Type B pancreatic cell (in vitro differentiated cells): ENCODE measurements at regions not wholly inside any gene's neighbourhood (a gene's known extent, or its start where the extent isn't known, plus 50 kb on each side); places are given as distances from the start of the nearest gene placed in this dataset.

Experiments used
- DNase-seq: peaks from one replicate; pipeline ENCODE4 v3.0.0; 2021; ENCODE audit warnings: mixed read lengths; ENCODE audit not compliant: unreplicated experiment; ENCODE audit errors: extremely low spot score
- H3K27ac Mint-ChIP-seq: 2 replicates; pipeline ENCODE4 v1.8.0; 2021; ENCODE audit warnings: mild to moderate bottlenecking, mixed read lengths
- H3K27me3 Mint-ChIP-seq: 2 replicates; pipeline ENCODE4 v1.8.0; 2021; ENCODE audit warnings: mixed read lengths
- H3K36me3 Mint-ChIP-seq: 2 replicates; pipeline ENCODE4 v1.8.0; 2021; ENCODE audit warnings: mixed read lengths
- H3K4me1 Mint-ChIP-seq: one replicate; pipeline ENCODE4 v1.8.0; 2021; ENCODE audit warnings: mixed read lengths; ENCODE audit not compliant: unreplicated experiment
- H3K4me3 Mint-ChIP-seq: 2 replicates; pipeline ENCODE4 v1.8.0; 2021; ENCODE audit warnings: mild to moderate bottlenecking, mixed read lengths
- H3K9me3 Mint-ChIP-seq: 2 replicates; pipeline ENCODE4 v1.8.0; 2021; ENCODE audit warnings: mixed read lengths
- TF ChIP-seq, protein P1 (sequence below): fragments of 200-600 bp; sonication (generic); conservative IDR thresholded peaks from 2 replicates; pipeline ENCODE4 v1.5.0; 2021; ENCODE audit warnings: antibody characterized with exemption, mild to moderate bottlenecking

DNA sequence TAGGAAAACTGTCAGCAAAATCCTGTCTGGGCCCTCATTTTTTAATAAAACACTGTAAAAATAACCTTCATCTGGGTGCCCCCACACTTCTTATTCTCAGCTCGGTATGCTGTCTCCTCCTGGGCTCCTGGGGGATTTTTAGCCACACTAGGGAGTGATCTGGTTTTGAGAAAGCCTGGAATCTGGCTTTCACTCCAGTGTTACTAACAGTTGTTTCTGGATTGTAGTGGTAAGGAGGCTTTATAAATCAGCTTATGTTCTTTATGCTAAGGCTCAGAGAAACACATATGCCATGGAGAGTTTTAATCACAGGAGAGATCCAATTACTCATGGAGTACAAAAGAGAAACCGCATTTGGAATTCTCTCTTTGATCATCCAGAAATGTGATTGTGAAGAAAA, 744.3 kb upstream of the SOX11 start:
- no peaks in the 10 kb centered on the region for H3K9me3 Mint-ChIP-seq
- H3K27ac Mint-ChIP-seq: no peak overlapping the region
- H3K4me1 Mint-ChIP-seq: no peaks in the 10 kb centered on the region
- no peaks in the 10 kb centered on the region for H3K36me3 Mint-ChIP-seq
- H3K27me3 Mint-ChIP-seq: no peaks in the 10 kb centered on the region
- TF ChIP-seq, protein P1, sequence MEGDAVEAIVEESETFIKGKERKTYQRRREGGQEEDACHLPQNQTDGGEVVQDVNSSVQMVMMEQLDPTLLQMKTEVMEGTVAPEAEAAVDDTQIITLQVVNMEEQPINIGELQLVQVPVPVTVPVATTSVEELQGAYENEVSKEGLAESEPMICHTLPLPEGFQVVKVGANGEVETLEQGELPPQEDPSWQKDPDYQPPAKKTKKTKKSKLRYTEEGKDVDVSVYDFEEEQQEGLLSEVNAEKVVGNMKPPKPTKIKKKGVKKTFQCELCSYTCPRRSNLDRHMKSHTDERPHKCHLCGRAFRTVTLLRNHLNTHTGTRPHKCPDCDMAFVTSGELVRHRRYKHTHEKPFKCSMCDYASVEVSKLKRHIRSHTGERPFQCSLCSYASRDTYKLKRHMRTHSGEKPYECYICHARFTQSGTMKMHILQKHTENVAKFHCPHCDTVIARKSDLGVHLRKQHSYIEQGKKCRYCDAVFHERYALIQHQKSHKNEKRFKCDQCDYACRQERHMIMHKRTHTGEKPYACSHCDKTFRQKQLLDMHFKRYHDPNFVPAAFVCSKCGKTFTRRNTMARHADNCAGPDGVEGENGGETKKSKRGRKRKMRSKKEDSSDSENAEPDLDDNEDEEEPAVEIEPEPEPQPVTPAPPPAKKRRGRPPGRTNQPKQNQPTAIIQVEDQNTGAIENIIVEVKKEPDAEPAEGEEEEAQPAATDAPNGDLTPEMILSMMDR: no peak
- no peak overlapping the region for H3K4me3 Mint-ChIP-seq
- DNase-seq: no peak

DNA sequence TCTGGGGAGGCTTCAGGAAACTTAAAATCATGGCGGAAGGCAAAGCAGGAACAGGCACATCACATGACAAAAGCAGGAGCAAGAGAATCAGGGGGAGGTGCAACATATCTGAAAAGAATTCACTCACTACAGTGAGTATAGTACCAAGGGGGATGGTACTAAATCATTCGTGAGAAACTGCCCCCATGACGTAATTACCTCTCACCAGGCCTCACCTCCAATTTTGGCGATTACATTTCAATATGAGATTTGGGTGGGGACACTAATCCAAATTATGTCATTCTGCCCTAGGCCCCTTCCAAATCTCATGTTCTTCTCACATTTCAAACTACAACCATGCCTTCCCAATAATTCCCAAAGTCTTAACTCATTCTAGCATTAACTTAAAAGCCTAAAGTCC, 740.8 kb upstream of the SOX11 start:
- Mint-ChIP-seq H3K9me3 (no peaks in the 10 kb centered on the region), H3K4me3 (no peak overlapping the region), H3K27ac (no peak overlapping the region), H3K36me3 (no peaks in the 10 kb centered on the region), H3K27me3 (no peaks in the 10 kb centered on the region), H3K4me1 (no peaks in the 10 kb centered on the region)
- no peak for DNase-seq
- TF ChIP-seq, protein P1: no peak

DNA sequence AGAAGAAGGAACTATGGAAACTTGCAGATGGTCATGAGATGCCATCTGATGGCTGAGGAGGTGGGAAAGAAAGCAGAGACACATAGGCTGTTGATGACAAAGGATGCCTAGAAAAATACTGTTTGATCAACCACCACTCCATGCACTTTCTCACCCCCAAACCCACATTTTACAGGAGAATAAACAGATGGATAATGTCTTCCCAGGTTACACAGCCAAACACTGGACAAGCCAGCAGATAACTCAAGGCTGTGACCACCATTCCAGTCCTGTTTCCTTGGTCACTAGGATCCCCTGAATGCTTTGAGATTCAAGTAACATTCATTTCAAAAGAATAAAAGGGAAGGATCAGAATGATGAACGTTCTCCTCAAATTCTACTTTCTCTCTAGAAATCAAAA, 733.0 kb upstream of the SOX11 start:
- no peaks in the 10 kb centered on the region for H3K4me1 Mint-ChIP-seq
- no peak overlapping the region for H3K27ac Mint-ChIP-seq
- TF ChIP-seq, protein P1: no peak
- no peaks in the 10 kb centered on the region for H3K27me3 Mint-ChIP-seq
- no peaks in the 10 kb centered on the region for H3K9me3 Mint-ChIP-seq
- no peak overlapping the region for H3K4me3 Mint-ChIP-seq
- no peaks in the 10 kb centered on the region for H3K36me3 Mint-ChIP-seq
- no peak for DNase-seq

DNA sequence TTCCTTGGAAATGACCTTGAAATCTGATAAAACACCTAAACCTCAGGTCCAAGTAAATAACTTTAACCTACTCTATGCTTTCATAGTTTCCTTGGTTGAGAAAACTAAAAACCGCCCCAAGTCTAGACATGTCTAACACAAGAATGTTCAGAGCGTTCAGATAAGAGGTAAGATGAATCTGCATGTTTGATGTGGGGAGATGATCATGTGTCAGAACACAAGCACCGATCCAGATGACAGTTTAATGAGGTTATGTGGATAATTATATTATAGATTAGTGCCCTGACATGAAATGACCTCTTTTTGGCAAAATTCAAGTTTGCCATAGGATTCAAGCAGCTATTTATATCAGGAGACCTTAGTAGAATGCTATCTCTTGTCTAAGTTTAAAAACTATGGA, 729.8 kb upstream of the SOX11 start:
- H3K27me3 Mint-ChIP-seq: no peaks in the 10 kb centered on the region
- TF ChIP-seq, protein P1: no peak
- no peaks in the 10 kb centered on the region for H3K4me1 Mint-ChIP-seq
- no peaks in the 10 kb centered on the region for H3K9me3 Mint-ChIP-seq
- H3K4me3 Mint-ChIP-seq: no peak overlapping the region
- DNase-seq: no peak
- H3K36me3 Mint-ChIP-seq: no peaks in the 10 kb centered on the region
- H3K27ac Mint-ChIP-seq: no peak overlapping the region

DNA sequence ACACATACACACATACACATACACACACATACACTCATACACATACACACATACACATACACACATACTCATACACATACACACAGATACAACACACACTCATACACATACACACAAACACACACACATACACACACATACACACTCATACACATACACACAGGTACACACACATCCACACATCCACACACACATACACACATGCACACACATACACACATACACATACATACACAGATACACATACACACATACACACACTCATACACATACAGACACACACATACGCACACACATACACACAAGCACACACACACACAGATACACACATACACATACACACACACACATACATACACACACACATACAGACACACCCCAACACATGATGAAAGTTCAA, 729.1 kb upstream of the SOX11 start:
- Mint-ChIP-seq H3K4me1 (no peaks in the 10 kb centered on the region), H3K36me3 (no peaks in the 10 kb centered on the region), H3K9me3 (no peaks in the 10 kb centered on the region), H3K27ac (no peak overlapping the region), H3K27me3 (no peaks in the 10 kb centered on the region), H3K4me3 (no peak overlapping the region)
- TF ChIP-seq, protein P1: no peak
- DNase-seq: no peak

DNA sequence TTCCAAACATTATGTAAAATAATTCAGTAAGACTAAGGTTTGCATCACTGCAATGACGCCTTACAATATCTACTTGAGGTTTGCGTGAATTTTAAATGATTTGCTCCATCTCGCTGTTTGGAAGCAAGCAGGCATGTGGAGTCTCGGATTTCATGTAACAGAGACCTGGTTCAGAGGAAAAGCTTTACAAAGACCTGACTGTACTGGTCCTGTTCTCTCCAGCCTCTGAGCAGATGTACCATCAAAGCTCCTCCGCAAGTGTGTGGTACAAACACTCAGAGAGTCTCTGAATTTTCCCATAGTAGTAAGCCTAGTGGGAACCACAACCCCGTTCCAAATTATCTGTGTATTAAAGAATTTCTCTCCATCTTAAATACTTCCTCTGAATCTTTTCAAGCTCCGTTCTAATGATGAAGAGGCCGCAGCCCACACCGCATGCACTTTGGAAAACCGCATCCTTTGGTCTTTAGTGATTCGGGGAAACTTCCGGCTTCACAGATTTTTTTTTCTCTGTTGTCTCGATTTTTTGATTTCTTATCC, 728.1 kb upstream of the SOX11 start:
- Mint-ChIP-seq H3K9me3 (no peaks in the 10 kb centered on the region), H3K27ac (no peak overlapping the region), H3K36me3 (no peaks in the 10 kb centered on the region), H3K27me3 (no peaks in the 10 kb centered on the region), H3K4me1 (no peaks in the 10 kb centered on the region), H3K4me3 (no peak overlapping the region)
- TF ChIP-seq, protein P1: no peak
- DNase-seq: no peak
